Umbilical cord (tissue), 1 donor: ENCODE measurements at regions not wholly inside any gene's neighbourhood (a gene's known extent, or its start where the extent isn't known, plus 50 kb on each side); places are given as distances from the start of the nearest gene placed in this dataset.
"Not testable (repeated sequence)": the region's sequence is repeated elsewhere in the genome, so short reads cannot be mapped to it uniquely, and the experiment has no call there.

Experiments used
- DNase-seq: peaks from one replicate; pipeline ENCODE4 v3.0.0-alpha.2; 2015; ENCODE audit warnings: low spot score

DNA sequence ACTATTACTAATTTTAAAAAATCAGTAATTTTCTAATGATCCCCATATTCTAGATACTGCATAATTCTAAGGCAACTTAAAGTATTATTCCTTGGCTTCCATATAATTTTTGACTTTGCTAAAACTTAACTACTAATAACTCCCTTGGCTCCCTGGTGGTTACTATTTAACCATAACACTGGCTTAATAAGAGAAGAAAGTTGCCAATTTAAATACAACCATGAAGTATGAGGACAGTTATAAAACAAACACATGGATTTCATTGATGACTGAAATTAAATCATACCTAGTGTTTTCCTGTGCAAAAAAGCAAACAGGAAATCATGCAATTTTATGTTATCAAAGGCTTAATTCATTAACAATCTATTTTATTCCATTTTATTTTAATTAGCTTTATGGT lies 1073.9 kb downstream of the GRM8 start:
- no peak for DNase-seq

DNA sequence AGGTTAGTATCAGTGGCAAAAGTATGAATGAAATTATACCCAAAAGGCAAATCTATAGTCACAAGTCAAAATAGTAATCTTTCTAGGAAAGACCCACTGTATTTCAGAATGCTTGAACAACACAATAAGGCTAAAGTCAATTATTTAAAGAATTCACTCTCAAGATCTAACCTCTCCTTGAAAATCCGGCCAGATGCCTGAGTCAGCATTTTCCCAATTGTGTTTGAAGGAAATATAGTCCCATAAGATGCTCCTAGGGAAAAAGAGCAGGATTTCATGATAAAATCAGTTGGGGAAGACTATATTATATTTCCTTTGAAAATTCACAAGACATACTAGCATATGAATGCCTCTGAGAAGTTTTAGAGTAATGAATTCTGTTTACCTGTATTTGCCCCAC lies 1075.0 kb downstream of the GRM8 start:
- no peak for DNase-seq

DNA sequence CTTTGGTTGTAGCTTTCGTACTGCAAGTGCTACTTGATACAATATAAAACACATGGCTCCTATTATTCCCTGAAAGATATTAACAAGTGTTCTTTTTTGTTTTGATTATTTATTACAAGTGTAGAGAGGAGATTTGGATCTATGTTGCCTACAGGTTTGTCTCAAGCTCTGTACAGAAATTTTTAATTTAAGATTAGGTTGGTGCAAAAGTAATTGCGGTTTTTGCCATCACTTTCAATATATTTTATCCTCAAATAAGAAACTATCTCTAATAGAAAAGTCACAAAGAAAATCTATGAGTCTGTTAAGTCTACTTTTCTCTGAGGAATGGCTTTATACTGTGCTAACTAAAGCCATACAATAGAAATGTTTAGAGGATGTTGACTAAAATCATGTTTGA lies 1086.1 kb downstream of the GRM8 start:
- DNase-seq: no peak

DNA sequence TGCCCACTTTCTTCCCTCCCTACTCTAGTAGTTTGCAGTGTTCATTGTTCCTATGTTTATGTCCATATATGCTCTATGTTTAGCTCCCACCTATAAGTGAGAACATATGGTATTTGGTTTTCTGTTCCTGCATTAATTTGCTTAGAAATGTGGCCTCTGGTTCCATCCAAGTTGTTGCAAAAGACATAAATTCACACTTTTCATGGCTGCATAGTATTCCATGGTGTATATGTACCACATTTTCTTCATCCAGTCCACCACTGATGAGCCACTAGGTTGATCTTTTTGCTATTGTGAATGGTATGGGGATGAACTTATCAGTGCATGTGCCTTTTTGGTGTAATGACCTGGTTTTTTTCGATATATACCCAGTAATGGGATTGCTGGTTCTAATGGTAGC lies 1089.1 kb downstream of the GRM8 start:
- no peak for DNase-seq

DNA sequence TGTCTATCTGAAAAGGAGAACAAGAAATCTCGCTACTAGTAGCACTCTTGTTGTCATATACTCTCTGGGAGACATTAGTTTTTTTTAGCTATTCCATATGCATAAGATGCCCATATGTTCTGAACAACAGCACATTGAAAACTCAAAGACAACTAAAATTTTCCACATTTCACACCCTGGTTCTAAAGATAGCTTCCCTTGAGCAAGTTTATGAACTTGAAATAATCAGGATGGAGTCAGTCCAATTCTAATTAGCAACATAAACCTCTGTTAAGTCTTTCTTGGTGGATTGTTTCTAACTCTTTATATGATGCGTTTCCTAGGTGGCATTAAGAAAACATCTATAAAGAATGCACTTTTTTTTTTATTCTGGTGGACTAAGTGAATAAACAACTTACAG lies 1095.3 kb downstream of the GRM8 start:
- DNase-seq: no peak

DNA sequence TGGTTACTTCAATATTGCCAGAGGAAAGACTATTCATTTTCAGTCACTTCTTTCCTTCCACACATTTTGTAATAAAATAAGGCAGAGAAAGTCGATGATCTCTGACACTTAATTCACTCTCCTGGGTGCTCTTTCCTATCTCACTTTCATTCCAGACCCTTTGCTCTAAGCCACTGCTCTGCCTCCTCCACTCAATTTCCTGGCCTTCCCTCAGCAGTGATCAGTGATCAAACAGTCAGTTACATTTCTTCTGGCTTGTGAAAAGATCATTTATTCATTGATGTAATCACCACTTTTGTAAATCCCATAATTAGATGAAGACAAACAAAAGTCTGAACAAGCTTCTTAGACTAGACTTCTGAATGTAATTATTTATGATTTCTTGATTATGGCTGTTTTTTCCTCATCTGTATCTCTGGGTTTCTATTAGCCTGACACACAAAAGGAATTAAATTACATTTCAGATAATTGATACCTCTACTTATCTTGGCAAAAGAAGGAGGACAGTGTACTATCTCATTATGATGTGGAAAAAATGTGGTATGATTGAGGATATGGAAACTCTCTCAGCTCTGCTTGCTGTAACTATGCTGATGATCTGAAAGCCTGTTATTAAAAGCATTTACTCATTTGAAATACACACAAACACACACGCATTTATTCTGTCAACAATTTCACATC lies 1102.3 kb downstream of the GRM8 start:
- DNase-seq: no peak

GRCh38 chr7:126140858-126141466 lies 1111.8 kb downstream of the GRM8 start:
- no peak for DNase-seq

GRCh38 chr7:126119981-126120380 lies 1132.8 kb downstream of the GRM8 start:
- no peak for DNase-seq

- no peak for DNase-seq
Observed at GRCh38 chr7:126103582-126103981, 1149.2 kb downstream of the GRM8 start.

- DNase-seq: no peak
Observed at GRCh38 chr7:126083014-126083413, 1153.4 kb upstream of the POT1 start.

- DNase-seq: no peak
Observed at GRCh38 chr7:126079581-126079980, 1150.0 kb upstream of the POT1 start.

GRCh38 chr7:126079151-126079550 lies 1149.5 kb upstream of the POT1 start:
- DNase-seq: no peak

GRCh38 chr7:126065766-126066165 lies 1136.1 kb upstream of the POT1 start:
- no peak for DNase-seq

GRCh38 chr7:126057979-126058378 lies 1128.4 kb upstream of the POT1 start:
- DNase-seq: no peak

GRCh38 chr7:126056613-126057012 lies 1127.0 kb upstream of the POT1 start:
- DNase-seq: not testable (repeated sequence)

- no peak for DNase-seq
Observed at GRCh38 chr7:126052229-126052628, 1122.6 kb upstream of the POT1 start.

GRCh38 chr7:126044662-126045061 lies 1115.0 kb upstream of the POT1 start:
- no peak for DNase-seq

GRCh38 chr7:126041472-126041871 lies 1111.8 kb upstream of the POT1 start:
- no peak for DNase-seq

GRCh38 chr7:126040114-126041045 lies 1110.8 kb upstream of the POT1 start:
- no peak for DNase-seq

DNA sequence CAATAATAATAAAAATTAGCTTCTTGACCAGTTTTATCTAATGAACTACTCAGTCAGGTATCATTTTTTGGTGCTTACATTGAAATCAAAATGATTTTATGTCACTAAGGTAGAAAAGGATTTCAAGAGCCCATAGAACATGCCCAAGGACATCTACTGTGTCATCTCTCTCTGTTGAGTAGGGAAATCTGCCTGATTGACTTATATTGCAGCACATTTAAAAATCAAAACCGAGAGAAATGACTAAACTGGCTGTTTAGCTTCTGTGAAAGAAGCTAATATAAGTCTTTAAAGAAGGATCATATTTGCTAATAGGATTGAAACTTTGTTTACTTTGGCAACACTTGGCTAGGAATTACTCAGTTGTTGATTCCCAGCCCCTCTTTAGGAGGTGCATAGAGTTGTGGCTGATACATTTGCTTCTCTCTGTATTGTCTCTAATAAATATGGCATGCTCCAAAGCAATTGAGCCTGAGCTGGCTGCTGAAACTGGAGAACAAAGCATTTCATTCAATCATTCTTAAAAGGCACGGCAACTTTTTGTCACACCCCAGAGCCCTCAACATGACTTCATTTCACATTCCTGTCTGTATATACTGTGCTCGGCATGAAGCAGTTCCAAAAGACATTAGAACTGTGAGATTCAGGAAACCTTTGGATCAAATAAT lies 1096.9 kb upstream of the POT1 start:
- DNase-seq: no peak

GRCh38 chr7:126022452-126022851 lies 1092.8 kb upstream of the POT1 start:
- DNase-seq: no peak

DNA sequence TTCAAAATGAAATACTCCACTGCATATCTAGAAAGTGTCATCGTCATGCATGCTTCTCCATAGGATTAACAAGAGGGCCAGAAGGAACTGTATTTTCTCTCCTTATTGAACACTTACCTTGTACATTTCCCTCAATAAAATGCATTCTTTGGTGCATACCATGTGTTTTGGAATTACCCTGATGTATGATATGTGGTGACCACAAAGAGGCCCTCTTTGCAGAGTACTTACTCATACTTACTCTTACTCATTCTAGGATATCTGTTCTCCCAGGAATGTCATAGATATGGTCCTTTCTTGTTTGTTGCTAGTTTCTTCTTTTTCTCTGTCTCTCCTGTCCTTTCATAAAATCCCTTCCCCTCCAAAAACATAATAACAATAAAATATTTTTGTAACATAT lies 1087.1 kb upstream of the POT1 start:
- DNase-seq: no peak
